GM21723 (cell line): ENCODE measurements at regions not wholly inside any gene's neighbourhood (a gene's known extent, or its start where the extent isn't known, plus 50 kb on each side); places are given as distances from the start of the nearest gene placed in this dataset.

ENCODE experiments used
- ATAC-seq: cut with Tn5 transposase; IDR thresholded peaks from one replicate; pipeline ENCODE4 v1.9.1; 2021; ENCODE audit warnings: mild to moderate bottlenecking, moderate library complexity; ENCODE audit not compliant: unreplicated experiment

- ATAC-seq, result no peak
Measured at GRCh38 chr10:55398497-55398882, 597.5 kb upstream of the PCDH15 start.

- no peak for ATAC-seq
Measured at GRCh38 chr10:55397777-55398496, 596.9 kb upstream of the PCDH15 start.

GRCh38 chr10:55378196-55378595 lies 577.2 kb upstream of the PCDH15 start:
- no peak for ATAC-seq

GRCh38 chr10:55374917-55375316 lies 573.9 kb upstream of the PCDH15 start:
- ATAC-seq, result no peak

GRCh38 chr10:55374060-55374459 lies 573.0 kb upstream of the PCDH15 start:
- ATAC-seq, result no peak

- ATAC-seq, result no peak
Measured at GRCh38 chr10:55369670-55370420, 568.8 kb upstream of the PCDH15 start.

GRCh38 chr10:55368467-55368866 lies 567.4 kb upstream of the PCDH15 start:
- no peak for ATAC-seq

- ATAC-seq, result no peak
Measured at GRCh38 chr10:55367555-55367954, 566.5 kb upstream of the PCDH15 start.

- no peak for ATAC-seq
Measured at GRCh38 chr10:55358539-55358938, 557.5 kb upstream of the PCDH15 start.

- no peak for ATAC-seq
Measured at GRCh38 chr10:55353414-55353813, 552.4 kb upstream of the PCDH15 start.

GRCh38 chr10:55351431-55351830 lies 550.4 kb upstream of the PCDH15 start:
- no peak for ATAC-seq

GRCh38 chr10:55348534-55348933 lies 547.5 kb upstream of the PCDH15 start:
- ATAC-seq, result no peak

GRCh38 chr10:55330486-55330885 lies 529.5 kb upstream of the PCDH15 start:
- ATAC-seq, result no peak

GRCh38 chr10:55329796-55330195 lies 528.8 kb upstream of the PCDH15 start:
- no peak for ATAC-seq

- ATAC-seq, result no peak
Measured at GRCh38 chr10:55320187-55320700, 519.2 kb upstream of the PCDH15 start.

- no peak for ATAC-seq
Measured at GRCh38 chr10:55311848-55312635, 511.0 kb upstream of the PCDH15 start.

GRCh38 chr10:55310143-55310542 lies 509.1 kb upstream of the PCDH15 start:
- ATAC-seq, result no peak

- no peak for ATAC-seq
Measured at GRCh38 chr10:55305285-55305684, 504.3 kb upstream of the PCDH15 start.

GRCh38 chr10:55287346-55287745 lies 486.3 kb upstream of the PCDH15 start:
- ATAC-seq, result no peak

GRCh38 chr10:55283031-55283430 lies 482.0 kb upstream of the PCDH15 start:
- no peak for ATAC-seq

- no peak for ATAC-seq
Measured at GRCh38 chr10:55280696-55281095, 479.7 kb upstream of the PCDH15 start.
